ENCODE measurements at regions not wholly inside any gene's neighbourhood (a gene's known extent, or its start where the extent isn't known, plus 50 kb on each side); places are given as distances from the start of the nearest gene placed in this dataset.

DNA sequence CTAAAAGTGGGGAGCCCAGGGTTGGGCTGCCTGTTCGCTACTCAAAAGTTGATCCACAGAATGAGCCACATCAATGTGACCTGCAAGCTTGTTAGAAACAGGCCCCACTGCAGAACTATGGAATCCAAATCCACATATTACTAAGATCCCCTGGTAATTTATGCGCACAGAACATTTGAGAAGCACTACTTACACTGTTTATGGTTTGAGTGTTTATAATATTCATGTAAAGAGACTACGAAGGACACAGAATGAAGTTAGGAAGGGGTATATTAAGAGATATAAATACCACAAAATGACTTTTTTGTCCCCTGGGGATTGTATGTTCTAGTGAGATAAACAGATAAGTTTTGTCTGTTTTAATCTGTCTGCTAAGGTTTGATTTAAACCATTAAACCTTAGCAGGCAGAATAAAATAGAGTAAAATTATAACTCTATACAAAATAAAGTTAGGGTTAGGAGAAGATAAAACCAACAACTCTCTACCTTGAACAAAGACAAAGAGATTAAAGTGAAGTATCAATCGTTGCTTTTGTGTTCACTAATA is 666.9 kb upstream of the SOX9 start:
- Mint-ChIP-seq H3K9me3 (ENCODE audit: insufficient read depth) (no peaks in the 10 kb centered on the region), H3K27ac (no peak overlapping the region), H3K4me3 (no peak overlapping the region), H3K27me3 (no peaks in the 10 kb centered on the region), H3K4me1 (no peaks in the 10 kb centered on the region)
- no peaks in the 10 kb centered on the region for H3K27me3 ChIP-seq (replicated peaks in 1 of 4; ENCODE audit: control extremely low read depth in 1 of 4, control insufficient read depth in 3 of 4, insufficient read depth in 4 of 4, low read length in 3 of 4)
- TF ChIP-seq, protein P1, sequence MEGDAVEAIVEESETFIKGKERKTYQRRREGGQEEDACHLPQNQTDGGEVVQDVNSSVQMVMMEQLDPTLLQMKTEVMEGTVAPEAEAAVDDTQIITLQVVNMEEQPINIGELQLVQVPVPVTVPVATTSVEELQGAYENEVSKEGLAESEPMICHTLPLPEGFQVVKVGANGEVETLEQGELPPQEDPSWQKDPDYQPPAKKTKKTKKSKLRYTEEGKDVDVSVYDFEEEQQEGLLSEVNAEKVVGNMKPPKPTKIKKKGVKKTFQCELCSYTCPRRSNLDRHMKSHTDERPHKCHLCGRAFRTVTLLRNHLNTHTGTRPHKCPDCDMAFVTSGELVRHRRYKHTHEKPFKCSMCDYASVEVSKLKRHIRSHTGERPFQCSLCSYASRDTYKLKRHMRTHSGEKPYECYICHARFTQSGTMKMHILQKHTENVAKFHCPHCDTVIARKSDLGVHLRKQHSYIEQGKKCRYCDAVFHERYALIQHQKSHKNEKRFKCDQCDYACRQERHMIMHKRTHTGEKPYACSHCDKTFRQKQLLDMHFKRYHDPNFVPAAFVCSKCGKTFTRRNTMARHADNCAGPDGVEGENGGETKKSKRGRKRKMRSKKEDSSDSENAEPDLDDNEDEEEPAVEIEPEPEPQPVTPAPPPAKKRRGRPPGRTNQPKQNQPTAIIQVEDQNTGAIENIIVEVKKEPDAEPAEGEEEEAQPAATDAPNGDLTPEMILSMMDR (IDR thresholded peaks at IDR 0.05): no peak
- TF ChIP-seq EZH2 (IDR thresholded peaks at IDR 0.05; ENCODE audit: borderline replicate concordance, insufficient read depth, low read depth, low read length, poor library complexity, severe bottlenecking): no peak
- WGBS (ENCODE audit: insufficient coverage): 86% methylated on average over 1 of the region's 4 CpGs
- no peak overlapping the region for H3K4me2 ChIP-seq (replicated peaks; ENCODE audit: low read depth, low read length, poor library complexity, severe bottlenecking)
- no peak overlapping the region for H3K27ac ChIP-seq (ENCODE audit: low read length in 2 of 2)
- no peak overlapping the region for H3K4me3 ChIP-seq (ENCODE audit: control extremely low read depth in 1 of 5, extremely low read depth in 1 of 5, insufficient read depth in 1 of 5, low read depth in 2 of 5, low read length in 4 of 5)
- ATAC-seq (ENCODE audit: low read depth) (no peak), DNase-seq (no peak)
- no peaks in the 10 kb centered on the region for H3K9me3 ChIP-seq (ENCODE audit: control extremely low read depth in 1 of 3, control insufficient read depth in 2 of 3, insufficient read depth in 1 of 3, low read length in 2 of 3)
- H3K36me3 ChIP-seq (replicated peaks in 1 of 2; ENCODE audit: control extremely low read depth in 1 of 2, control insufficient read depth in 1 of 2, extremely low read depth in 1 of 2, insufficient read depth in 2 of 2, low read length in 1 of 2): no peaks in the 10 kb centered on the region
- H2AFZ ChIP-seq (ENCODE audit: insufficient read depth, low read depth, low read length, poor library complexity, severe bottlenecking): no peak overlapping the region
- ChIA-PET POLR2A (no interaction called here), CTCF (no interaction called here)
- intact Hi-C loops (cut with micrococcal nuclease): no loop called here
- H4K20me1 ChIP-seq (ENCODE audit: control insufficient read depth, insufficient read depth, low read length, poor library complexity, severe bottlenecking): no peaks in the 10 kb centered on the region
- no peaks in the 10 kb centered on the region for H3K79me2 ChIP-seq (ENCODE audit: control insufficient read depth, insufficient read depth, low read length)
- H3K4me1 ChIP-seq (ENCODE audit: control insufficient read depth in 2 of 2, insufficient read depth in 2 of 2, low read length in 2 of 2): no peaks in the 10 kb centered on the region
- no peak overlapping the region for H3K9ac ChIP-seq (ENCODE audit: low read length)

DNA sequence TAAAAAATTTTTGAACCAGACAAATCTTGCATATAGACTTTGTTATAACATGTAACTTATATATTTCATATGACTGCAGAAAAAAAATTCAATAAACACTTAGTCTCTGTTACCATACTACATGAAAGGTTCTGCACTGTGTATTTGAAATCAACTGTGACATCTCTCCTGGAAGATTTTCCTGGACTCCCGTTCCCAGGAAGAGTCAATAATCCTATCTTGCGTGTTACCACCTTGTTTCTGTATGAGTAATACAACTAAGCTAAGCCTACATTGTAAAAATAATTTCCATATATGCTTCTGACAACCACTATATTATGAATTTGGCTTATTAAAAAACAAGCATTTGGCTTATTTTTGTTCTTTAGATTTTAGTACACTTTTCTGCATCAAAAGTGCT is 665.6 kb upstream of the SOX9 start:
- Mint-ChIP-seq H3K4me3 (no peak overlapping the region), H3K27ac (no peak overlapping the region), H3K27me3 (no peaks in the 10 kb centered on the region), H3K9me3 (ENCODE audit: insufficient read depth) (no peaks in the 10 kb centered on the region), H3K4me1 (no peaks in the 10 kb centered on the region)
- no peak overlapping the region for H3K27ac ChIP-seq (ENCODE audit: low read length in 2 of 2)
- H3K4me1 ChIP-seq (ENCODE audit: control insufficient read depth in 2 of 2, insufficient read depth in 2 of 2, low read length in 2 of 2): no peaks in the 10 kb centered on the region
- no peak for DNase-seq
- no peak overlapping the region for H3K4me3 ChIP-seq (ENCODE audit: control extremely low read depth in 1 of 5, extremely low read depth in 1 of 5, insufficient read depth in 1 of 5, low read depth in 2 of 5, low read length in 4 of 5)
- no peak for ATAC-seq (ENCODE audit: low read depth)
- H3K27me3 ChIP-seq (replicated peaks in 1 of 4; ENCODE audit: control extremely low read depth in 1 of 4, control insufficient read depth in 3 of 4, insufficient read depth in 4 of 4, low read length in 3 of 4): no peaks in the 10 kb centered on the region
- ChIA-PET CTCF (no interaction called here), POLR2A (no interaction called here)
- no peaks in the 10 kb centered on the region for H4K20me1 ChIP-seq (ENCODE audit: control insufficient read depth, insufficient read depth, low read length, poor library complexity, severe bottlenecking)
- no peaks in the 10 kb centered on the region for H3K79me2 ChIP-seq (ENCODE audit: control insufficient read depth, insufficient read depth, low read length)
- H3K4me2 ChIP-seq (replicated peaks; ENCODE audit: low read depth, low read length, poor library complexity, severe bottlenecking): no peak overlapping the region
- H3K9ac ChIP-seq (ENCODE audit: low read length): no peak overlapping the region
- TF ChIP-seq, protein P1 (IDR thresholded peaks at IDR 0.05): no peak
- no peak for TF ChIP-seq EZH2 (IDR thresholded peaks at IDR 0.05; ENCODE audit: borderline replicate concordance, insufficient read depth, low read depth, low read length, poor library complexity, severe bottlenecking)
- intact Hi-C loops (cut with micrococcal nuclease): no loop called here
- H3K36me3 ChIP-seq (replicated peaks in 1 of 2; ENCODE audit: control extremely low read depth in 1 of 2, control insufficient read depth in 1 of 2, extremely low read depth in 1 of 2, insufficient read depth in 2 of 2, low read length in 1 of 2): no peaks in the 10 kb centered on the region
- WGBS (ENCODE audit: insufficient coverage): no CpG with 5 or more reads among the region's 2 CpGs
- H2AFZ ChIP-seq (ENCODE audit: insufficient read depth, low read depth, low read length, poor library complexity, severe bottlenecking): no peak overlapping the region
- H3K9me3 ChIP-seq (ENCODE audit: control extremely low read depth in 1 of 3, control insufficient read depth in 2 of 3, insufficient read depth in 1 of 3, low read length in 2 of 3): no peaks in the 10 kb centered on the region

Measured in B cell (primary cell).